ENCODE measurements at regions not wholly inside any gene's neighbourhood (a gene's known extent, or its start where the extent isn't known, plus 50 kb on each side); places are given as distances from the start of the nearest gene placed in this dataset.

DNA sequence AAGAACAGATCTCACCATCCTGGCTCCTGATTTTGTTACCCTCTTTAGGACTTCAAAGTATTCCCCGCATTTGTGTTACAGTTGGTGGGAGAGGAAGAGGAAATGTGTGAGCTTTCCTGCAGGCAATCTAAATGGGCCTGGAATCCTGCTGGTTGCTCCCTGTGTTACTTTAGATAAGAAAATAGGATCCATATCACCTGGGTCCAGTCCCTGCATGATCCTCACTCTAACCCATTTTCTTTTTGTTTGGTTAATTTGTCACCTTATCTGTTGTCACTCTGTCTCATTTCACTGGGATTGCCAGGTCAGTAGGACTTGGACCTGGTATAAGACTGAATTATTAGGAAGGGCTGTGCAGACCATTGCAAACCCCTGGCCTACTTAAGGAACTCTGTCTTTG, 175.9 kb upstream of the GJE1 start:
- no peak for DNase-seq (ENCODE audit: insufficient read length, low spot score, missing footprints)
- Histone ChIP-seq H3K9me3 (ENCODE audit: low read depth, low read length) (no peaks in the 10 kb centered on the region), H3K4me3 (ENCODE audit: insufficient read depth, low read length) (no peak overlapping the region), H3K27ac (ENCODE audit: low read depth, low read length) (no peak overlapping the region), H4K20me1 (ENCODE audit: insufficient read depth, low read length) (no peaks in the 10 kb centered on the region), H3K27me3 (ENCODE audit: insufficient read depth, low read length) (no peaks in the 10 kb centered on the region), H2AFZ (ENCODE audit: low read length) (no peak overlapping the region), H3K4me1 (ENCODE audit: insufficient read depth, low read length) (peaks cover 11% of the 10 kb centered on the region), H3K36me3 (ENCODE audit: insufficient read depth, low read length) (no peaks in the 10 kb centered on the region), H3K4me2 (ENCODE audit: insufficient read depth, low read length) (no peak overlapping the region), H3K79me2 (ENCODE audit: insufficient read depth, low read length) (no peaks in the 10 kb centered on the region)
- TF ChIP-seq, protein P1, sequence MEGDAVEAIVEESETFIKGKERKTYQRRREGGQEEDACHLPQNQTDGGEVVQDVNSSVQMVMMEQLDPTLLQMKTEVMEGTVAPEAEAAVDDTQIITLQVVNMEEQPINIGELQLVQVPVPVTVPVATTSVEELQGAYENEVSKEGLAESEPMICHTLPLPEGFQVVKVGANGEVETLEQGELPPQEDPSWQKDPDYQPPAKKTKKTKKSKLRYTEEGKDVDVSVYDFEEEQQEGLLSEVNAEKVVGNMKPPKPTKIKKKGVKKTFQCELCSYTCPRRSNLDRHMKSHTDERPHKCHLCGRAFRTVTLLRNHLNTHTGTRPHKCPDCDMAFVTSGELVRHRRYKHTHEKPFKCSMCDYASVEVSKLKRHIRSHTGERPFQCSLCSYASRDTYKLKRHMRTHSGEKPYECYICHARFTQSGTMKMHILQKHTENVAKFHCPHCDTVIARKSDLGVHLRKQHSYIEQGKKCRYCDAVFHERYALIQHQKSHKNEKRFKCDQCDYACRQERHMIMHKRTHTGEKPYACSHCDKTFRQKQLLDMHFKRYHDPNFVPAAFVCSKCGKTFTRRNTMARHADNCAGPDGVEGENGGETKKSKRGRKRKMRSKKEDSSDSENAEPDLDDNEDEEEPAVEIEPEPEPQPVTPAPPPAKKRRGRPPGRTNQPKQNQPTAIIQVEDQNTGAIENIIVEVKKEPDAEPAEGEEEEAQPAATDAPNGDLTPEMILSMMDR (IDR thresholded peaks at IDR 0.05; ENCODE audit: extremely low read depth, low read depth, low read length): no peak

DNA sequence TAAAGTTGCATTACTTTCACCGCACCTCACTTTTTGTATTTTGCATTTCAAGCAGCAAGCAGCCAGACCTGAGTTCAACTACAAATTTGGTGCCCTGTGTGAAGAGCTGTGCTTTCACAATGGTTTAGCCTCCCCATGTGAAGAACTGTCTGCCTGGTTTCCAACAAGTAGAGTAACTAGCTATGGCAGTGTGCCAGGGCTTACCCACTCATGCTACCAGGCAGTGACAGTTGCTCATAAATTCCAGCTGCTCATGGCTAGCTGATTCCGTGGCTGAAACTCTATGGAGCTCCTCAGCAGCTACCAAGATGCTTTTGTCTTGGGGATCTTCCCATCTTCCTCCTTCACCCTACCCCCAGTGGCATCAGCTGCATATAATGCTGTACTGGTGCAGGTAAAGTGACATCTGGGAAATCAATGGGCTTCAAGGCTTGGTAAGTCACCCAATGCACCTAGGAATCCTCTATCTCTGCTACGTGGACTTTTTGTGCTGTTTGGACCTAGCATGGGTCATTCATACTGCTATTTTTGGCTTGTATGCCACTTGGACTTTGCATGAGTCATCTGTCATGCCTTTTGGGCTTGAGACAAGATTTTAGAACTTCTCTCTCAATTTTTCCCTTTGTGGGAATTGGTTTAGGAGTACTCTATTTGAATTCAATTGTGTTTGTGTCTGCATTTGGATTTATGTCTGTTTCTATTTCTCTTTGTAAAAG, 176.5 kb upstream of the GJE1 start:
- no peaks in the 10 kb centered on the region for H3K79me2 ChIP-seq (ENCODE audit: insufficient read depth, low read length)
- no peak overlapping the region for H2AFZ ChIP-seq (ENCODE audit: low read length)
- no peaks in the 10 kb centered on the region for H4K20me1 ChIP-seq (ENCODE audit: insufficient read depth, low read length)
- peaks cover 11% of the 10 kb centered on the region for H3K4me1 ChIP-seq (ENCODE audit: insufficient read depth, low read length)
- no peaks in the 10 kb centered on the region for H3K27me3 ChIP-seq (ENCODE audit: insufficient read depth, low read length)
- H3K27ac ChIP-seq (ENCODE audit: low read depth, low read length): no peak overlapping the region
- H3K4me2 ChIP-seq (ENCODE audit: insufficient read depth, low read length): no peak overlapping the region
- peak; percentile 88 for DNase-seq (ENCODE audit: insufficient read length, low spot score, missing footprints)
- TF ChIP-seq, protein P1 (IDR thresholded peaks at IDR 0.05; ENCODE audit: extremely low read depth, low read depth, low read length): no peak
- H3K9me3 ChIP-seq (ENCODE audit: low read depth, low read length): no peaks in the 10 kb centered on the region
- no peaks in the 10 kb centered on the region for H3K36me3 ChIP-seq (ENCODE audit: insufficient read depth, low read length)
- no peak overlapping the region for H3K4me3 ChIP-seq (ENCODE audit: insufficient read depth, low read length)

DNA sequence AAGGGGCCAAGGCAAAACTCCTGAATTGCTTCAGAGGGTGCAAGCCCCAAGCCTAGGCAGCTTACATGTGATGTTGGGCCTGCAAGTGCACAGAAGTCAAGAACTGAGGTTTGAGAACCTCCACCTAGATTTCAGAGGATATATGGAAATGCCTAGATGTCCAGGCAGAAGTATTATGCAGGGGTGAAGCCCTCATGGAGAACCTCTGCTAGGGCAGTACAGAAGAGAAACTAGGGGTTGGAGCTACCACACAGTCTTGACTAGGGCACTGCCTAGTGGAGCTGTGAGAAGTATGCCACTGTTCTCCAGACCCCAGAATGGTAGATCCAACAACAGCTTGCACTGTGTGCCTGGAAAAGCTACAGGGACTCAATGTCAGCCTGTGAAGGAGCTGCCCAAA, 179.7 kb upstream of the GJE1 start:
- no peaks in the 10 kb centered on the region for H3K27me3 ChIP-seq (ENCODE audit: insufficient read depth, low read length)
- TF ChIP-seq, protein P1 (IDR thresholded peaks at IDR 0.05; ENCODE audit: extremely low read depth, low read depth, low read length): no peak
- H4K20me1 ChIP-seq (ENCODE audit: insufficient read depth, low read length): no peaks in the 10 kb centered on the region
- H3K9me3 ChIP-seq (ENCODE audit: low read depth, low read length): no peaks in the 10 kb centered on the region
- no peak for DNase-seq (ENCODE audit: insufficient read length, low spot score, missing footprints)
- H3K4me1 ChIP-seq (ENCODE audit: insufficient read depth, low read length): peaks cover 11% of the 10 kb centered on the region
- H2AFZ ChIP-seq (ENCODE audit: low read length): no peak overlapping the region
- no peaks in the 10 kb centered on the region for H3K79me2 ChIP-seq (ENCODE audit: insufficient read depth, low read length)
- H3K4me3 ChIP-seq (ENCODE audit: insufficient read depth, low read length): no peak overlapping the region
- H3K4me2 ChIP-seq (ENCODE audit: insufficient read depth, low read length): no peak overlapping the region
- H3K36me3 ChIP-seq (ENCODE audit: insufficient read depth, low read length): no peaks in the 10 kb centered on the region
- no peak overlapping the region for H3K27ac ChIP-seq (ENCODE audit: low read depth, low read length)

DNA sequence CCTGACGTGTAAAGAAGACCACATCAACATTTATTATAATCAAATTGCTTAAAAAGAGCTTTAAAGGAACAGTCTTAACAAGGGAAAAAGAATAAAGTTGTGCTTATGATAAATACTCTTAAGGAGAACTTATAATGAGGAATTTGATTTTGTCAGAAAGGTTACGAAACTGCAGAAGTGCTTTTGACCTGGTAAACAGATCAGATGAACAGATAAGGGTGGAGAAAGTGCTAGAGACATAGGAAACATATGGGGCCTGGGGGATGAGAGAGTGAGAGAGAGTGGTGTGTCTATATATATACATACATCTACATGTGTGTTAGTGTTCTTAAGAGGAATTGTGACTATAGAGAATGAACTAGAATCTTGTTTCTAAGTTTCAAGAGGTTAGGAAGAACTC, 186.2 kb upstream of the GJE1 start:
- H3K4me1 ChIP-seq (ENCODE audit: insufficient read depth, low read length): no peaks in the 10 kb centered on the region
- no peak overlapping the region for H3K4me2 ChIP-seq (ENCODE audit: insufficient read depth, low read length)
- H3K4me3 ChIP-seq (ENCODE audit: insufficient read depth, low read length): no peak overlapping the region
- no peak overlapping the region for H3K27ac ChIP-seq (ENCODE audit: low read depth, low read length)
- no peaks in the 10 kb centered on the region for H3K9me3 ChIP-seq (ENCODE audit: low read depth, low read length)
- H3K36me3 ChIP-seq (ENCODE audit: insufficient read depth, low read length): no peaks in the 10 kb centered on the region
- no peaks in the 10 kb centered on the region for H3K27me3 ChIP-seq (ENCODE audit: insufficient read depth, low read length)
- no peak overlapping the region for H2AFZ ChIP-seq (ENCODE audit: low read length)
- no peaks in the 10 kb centered on the region for H4K20me1 ChIP-seq (ENCODE audit: insufficient read depth, low read length)
- no peaks in the 10 kb centered on the region for H3K79me2 ChIP-seq (ENCODE audit: insufficient read depth, low read length)
- TF ChIP-seq, protein P1 (IDR thresholded peaks at IDR 0.05; ENCODE audit: extremely low read depth, low read depth, low read length): no peak
- no peak for DNase-seq (ENCODE audit: insufficient read length, low spot score, missing footprints)
